Testis (tissue), 2 donors: ENCODE measurements at regions not wholly inside any gene's neighbourhood (a gene's known extent, or its start where the extent isn't known, plus 50 kb on each side); places are given as distances from the start of the nearest gene placed in this dataset.

Source experiments
- DNase-seq: peaks from one replicate; pipeline ENCODE4 v3.0.0-alpha.2; 2019
- H3K27ac ChIP-seq, 2 donors: fragments of 200-600 bp; sonication (generic); one replicate each; pipeline ENCODE4 v1.5.1; 2019
- H3K27me3 ChIP-seq: fragments of 200-600 bp; sonication (generic); one replicate; pipeline ENCODE4 v1.5.1; 2019
- H3K36me3 ChIP-seq: fragments of 200-600 bp; sonication (generic); one replicate; pipeline ENCODE4 v1.5.1; 2017; ENCODE audit warnings: low read depth; ENCODE audit errors: missing control alignments
- H3K4me1 ChIP-seq: fragments of 200-600 bp; sonication (generic); one replicate; pipeline ENCODE4 v1.5.1; 2019
- H3K4me3 ChIP-seq, 2 donors: fragments of 200-600 bp; sonication (generic); one replicate each; pipeline ENCODE4 v1.5.1; 2017 to 2019
- H3K9me3 ChIP-seq: fragments of 200-600 bp; sonication (generic); one replicate; pipeline ENCODE4 v1.5.1; 2017
- POLR2A ChIP-seq: fragments of 450-650 bp; IDR thresholded peaks from one replicate; pipeline ENCODE4 v1.6.1; 2017; ENCODE audit warnings: antibody characterized with exemption, mild to moderate bottlenecking, moderate library complexity
- WGBS, 2 donors: methylation state at CpG; one replicate each; pipeline ENCODE4 v1.1.5; 2018; 5-methylcytosine and 5-hydroxymethylcytosine counted together
- intact Hi-C: fragments of 100-400 bp; cut with DNase I; formaldehyde crosslinking; loops from one replicate; pipeline ENCODE4 v1.15.1; 2023; ENCODE audit warnings: low total_unique reads
- TF ChIP-seq, protein P1 (sequence below), 3 experiments: fragments of 450-650 bp in 2 of 3; fragments of 200-600 bp in 1 of 3; sonication (generic) in 1 of 3; IDR thresholded peaks; one replicate each; pipeline ENCODE4 v1.5.1; 2016 to 2019; ENCODE audit warnings: antibody characterized with exemption in 3 of 3, mild to moderate bottlenecking in 2 of 3, moderate library complexity in 1 of 3

DNA sequence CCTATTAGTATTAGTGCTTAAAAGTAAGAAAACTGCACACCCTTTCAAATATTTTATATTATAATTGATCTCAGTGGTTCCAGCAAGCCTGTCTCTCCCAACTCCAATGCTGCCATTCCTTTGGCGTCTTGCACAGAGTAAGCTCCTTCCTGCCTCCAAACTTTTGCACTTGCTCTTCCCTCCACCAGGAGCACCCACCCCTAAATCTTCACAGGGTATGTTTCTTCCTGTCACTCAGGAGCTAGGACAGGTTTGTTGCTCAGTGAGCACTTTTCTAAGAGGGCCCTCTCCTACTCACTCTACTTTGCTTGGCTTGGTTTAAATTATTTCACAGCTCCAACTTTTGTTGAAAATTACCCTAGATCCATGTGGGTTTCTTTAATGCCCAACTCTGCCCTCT is 189.1 kb upstream of the ADRA1B start:
- intact Hi-C loops = no loop called here
- peaks cover 4% of the 10 kb centered on the region for H3K4me1 ChIP-seq
- no peak for TF ChIP-seq POLR2A
- TF ChIP-seq, protein P1, sequence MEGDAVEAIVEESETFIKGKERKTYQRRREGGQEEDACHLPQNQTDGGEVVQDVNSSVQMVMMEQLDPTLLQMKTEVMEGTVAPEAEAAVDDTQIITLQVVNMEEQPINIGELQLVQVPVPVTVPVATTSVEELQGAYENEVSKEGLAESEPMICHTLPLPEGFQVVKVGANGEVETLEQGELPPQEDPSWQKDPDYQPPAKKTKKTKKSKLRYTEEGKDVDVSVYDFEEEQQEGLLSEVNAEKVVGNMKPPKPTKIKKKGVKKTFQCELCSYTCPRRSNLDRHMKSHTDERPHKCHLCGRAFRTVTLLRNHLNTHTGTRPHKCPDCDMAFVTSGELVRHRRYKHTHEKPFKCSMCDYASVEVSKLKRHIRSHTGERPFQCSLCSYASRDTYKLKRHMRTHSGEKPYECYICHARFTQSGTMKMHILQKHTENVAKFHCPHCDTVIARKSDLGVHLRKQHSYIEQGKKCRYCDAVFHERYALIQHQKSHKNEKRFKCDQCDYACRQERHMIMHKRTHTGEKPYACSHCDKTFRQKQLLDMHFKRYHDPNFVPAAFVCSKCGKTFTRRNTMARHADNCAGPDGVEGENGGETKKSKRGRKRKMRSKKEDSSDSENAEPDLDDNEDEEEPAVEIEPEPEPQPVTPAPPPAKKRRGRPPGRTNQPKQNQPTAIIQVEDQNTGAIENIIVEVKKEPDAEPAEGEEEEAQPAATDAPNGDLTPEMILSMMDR (IDR thresholded peaks at IDR 0.05) = no peak
- no peak overlapping the region for H3K4me3 ChIP-seq
- WGBS, 2 donors = 94 to 96% methylated on average over 1 of the region's 1 CpG
- no peak for DNase-seq
- no peaks in the 10 kb centered on the region for H3K9me3 ChIP-seq
- H3K27ac ChIP-seq = no peak overlapping the region
- no peaks in the 10 kb centered on the region for H3K36me3 ChIP-seq
- no peaks in the 10 kb centered on the region for H3K27me3 ChIP-seq

DNA sequence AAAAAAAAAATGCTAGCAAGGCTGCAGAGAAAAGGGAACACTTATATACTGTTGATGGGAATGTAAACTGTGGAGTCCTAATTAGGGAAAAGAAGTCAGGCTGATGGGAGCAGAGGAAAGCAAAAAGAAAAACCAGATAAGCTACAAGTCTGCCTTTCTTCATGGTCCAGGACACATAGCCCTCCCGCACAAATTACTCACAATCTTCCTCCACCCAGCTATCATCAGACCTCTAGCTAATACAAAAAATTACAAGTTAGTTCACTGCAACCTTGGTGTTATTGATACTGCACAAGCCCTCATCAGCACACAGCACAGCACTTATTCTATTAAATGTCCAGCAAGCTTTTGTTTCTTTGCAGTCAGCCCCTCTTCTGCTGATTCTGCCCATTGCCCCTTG is 186.0 kb upstream of the ADRA1B start:
- Histone ChIP-seq H3K4me3 (no peak overlapping the region), H3K4me1 (no peaks in the 10 kb centered on the region), H3K27ac (no peak overlapping the region), H3K9me3 (no peaks in the 10 kb centered on the region), H3K36me3 (no peaks in the 10 kb centered on the region), H3K27me3 (no peaks in the 10 kb centered on the region)
- intact Hi-C loops = no loop called here
- no peak for DNase-seq
- WGBS, 2 donors = 49 to 65% methylated on average over 1 of the region's 1 CpG
- TF ChIP-seq POLR2A = no peak
- TF ChIP-seq, protein P1 (IDR thresholded peaks at IDR 0.05) = no peak

DNA sequence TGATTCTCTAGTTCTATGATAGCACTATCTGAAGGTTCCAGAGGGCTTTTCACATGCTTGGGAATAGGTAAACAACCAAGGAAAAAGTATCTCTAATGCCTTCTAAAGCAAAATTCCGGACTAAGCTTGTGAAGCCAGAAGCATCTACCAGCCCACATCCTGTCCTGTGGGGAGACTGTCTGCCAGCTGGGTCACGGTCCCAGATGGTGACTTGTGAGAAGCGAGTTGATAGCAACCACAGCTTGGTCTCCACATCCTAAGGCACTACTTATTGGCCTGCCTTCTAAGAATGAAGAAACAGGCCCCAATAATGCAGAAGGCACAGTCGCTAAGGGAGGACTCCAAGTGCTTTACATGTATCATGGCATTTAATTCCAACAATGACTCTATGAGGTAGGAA is 184.1 kb upstream of the ADRA1B start:
- no peak for TF ChIP-seq POLR2A
- TF ChIP-seq, protein P1 (IDR thresholded peaks at IDR 0.05) = no peak
- intact Hi-C loops = no loop called here
- H3K27me3 ChIP-seq = no peaks in the 10 kb centered on the region
- WGBS, 2 donors = 83 to 89% methylated on average over 4 of the region's 4 CpGs
- no peak overlapping the region for H3K27ac ChIP-seq
- no peaks in the 10 kb centered on the region for H3K36me3 ChIP-seq
- DNase-seq = no peak
- no peaks in the 10 kb centered on the region for H3K4me1 ChIP-seq
- H3K9me3 ChIP-seq = no peaks in the 10 kb centered on the region
- H3K4me3 ChIP-seq = no peak overlapping the region

DNA sequence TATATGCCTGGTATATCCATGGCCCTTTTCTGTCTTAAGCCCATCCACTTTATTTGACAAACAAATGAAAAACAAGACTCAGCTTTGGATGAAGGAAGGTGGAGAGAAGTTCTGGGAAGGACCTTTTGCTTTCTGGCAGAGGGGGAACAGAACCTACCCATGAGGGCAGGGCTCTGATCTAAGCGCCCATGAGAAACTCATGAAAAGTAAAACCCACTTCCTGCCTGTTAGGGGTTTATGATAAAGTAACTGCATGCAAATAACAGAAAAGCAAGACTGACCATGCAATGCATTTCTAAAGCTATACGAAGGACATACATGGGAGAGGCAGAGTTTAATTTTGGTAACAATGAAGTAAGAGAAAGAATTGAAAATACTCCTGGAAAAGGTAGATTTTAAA is 181.9 kb upstream of the ADRA1B start:
- H3K4me1 ChIP-seq = no peaks in the 10 kb centered on the region
- H3K9me3 ChIP-seq = no peaks in the 10 kb centered on the region
- intact Hi-C loops = no loop called here
- H3K36me3 ChIP-seq = no peaks in the 10 kb centered on the region
- H3K4me3 ChIP-seq = no peak overlapping the region
- no peaks in the 10 kb centered on the region for H3K27me3 ChIP-seq
- 82 to 83% methylated on average over 2 of the region's 2 CpGs for WGBS, 2 donors
- TF ChIP-seq POLR2A = no peak
- TF ChIP-seq, protein P1 (IDR thresholded peaks at IDR 0.05) = no peak
- no peak for DNase-seq
- no peak overlapping the region for H3K27ac ChIP-seq

DNA sequence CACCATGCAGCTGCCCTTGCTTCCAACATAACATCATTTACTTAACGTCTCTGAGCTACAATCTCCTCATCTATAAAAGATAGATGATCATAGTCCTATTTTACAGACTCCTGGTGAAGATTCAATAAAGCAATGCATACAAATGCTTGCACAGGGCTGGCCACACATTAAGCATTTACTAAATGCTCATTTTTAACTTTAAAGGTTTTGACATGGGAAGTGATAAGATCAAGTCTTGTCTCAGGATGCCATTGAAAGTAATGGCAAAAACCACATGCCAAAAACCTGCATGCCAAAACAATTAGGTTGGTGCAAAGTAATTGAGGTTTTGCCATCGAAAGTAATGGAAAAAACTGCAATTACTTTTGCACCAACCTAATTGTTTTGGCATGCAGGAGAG is 181.2 kb upstream of the ADRA1B start:
- H3K27me3 ChIP-seq = no peaks in the 10 kb centered on the region
- H3K4me3 ChIP-seq = no peak overlapping the region
- H3K4me1 ChIP-seq = no peaks in the 10 kb centered on the region
- WGBS, 2 donors = 79 to 83% methylated on average over 2 of the region's 2 CpGs
- no peaks in the 10 kb centered on the region for H3K9me3 ChIP-seq
- TF ChIP-seq, protein P1 (IDR thresholded peaks at IDR 0.05) = no peak
- no peak for TF ChIP-seq POLR2A
- intact Hi-C loops = no loop called here
- DNase-seq = no peak
- H3K36me3 ChIP-seq = no peaks in the 10 kb centered on the region
- no peak overlapping the region for H3K27ac ChIP-seq
